SU-DHL-6 (cell line): ENCODE measurements at regions not wholly inside any gene's neighbourhood (a gene's known extent, or its start where the extent isn't known, plus 50 kb on each side); places are given as distances from the start of the nearest gene placed in this dataset.
"Not testable (repeated sequence)": the region's sequence is repeated elsewhere in the genome, so short reads cannot be mapped to it uniquely, and the experiment has no call there.

Source experiments
- EZH2phosphoT487 ChIP-seq: fragments of 200-600 bp; sonication (generic), shearing (Covaris generic); conservative IDR thresholded peaks from 2 replicates; pipeline ENCODE4 v1.6.1; 2018; ENCODE audit warnings: mild to moderate bottlenecking, antibody characterized with exemption, low read length, moderate library complexity, mixed read lengths
- TF ChIP-seq, protein P1 (sequence below): fragments of 200-600 bp; sonication (generic); IDR thresholded peaks from one replicate; pipeline ENCODE4 v1.5.1; 2017; ENCODE audit warnings: antibody characterized with exemption, mild to moderate bottlenecking, low read length, moderate library complexity; ENCODE audit not compliant: insufficient read depth, poor library complexity, severe bottlenecking

DNA sequence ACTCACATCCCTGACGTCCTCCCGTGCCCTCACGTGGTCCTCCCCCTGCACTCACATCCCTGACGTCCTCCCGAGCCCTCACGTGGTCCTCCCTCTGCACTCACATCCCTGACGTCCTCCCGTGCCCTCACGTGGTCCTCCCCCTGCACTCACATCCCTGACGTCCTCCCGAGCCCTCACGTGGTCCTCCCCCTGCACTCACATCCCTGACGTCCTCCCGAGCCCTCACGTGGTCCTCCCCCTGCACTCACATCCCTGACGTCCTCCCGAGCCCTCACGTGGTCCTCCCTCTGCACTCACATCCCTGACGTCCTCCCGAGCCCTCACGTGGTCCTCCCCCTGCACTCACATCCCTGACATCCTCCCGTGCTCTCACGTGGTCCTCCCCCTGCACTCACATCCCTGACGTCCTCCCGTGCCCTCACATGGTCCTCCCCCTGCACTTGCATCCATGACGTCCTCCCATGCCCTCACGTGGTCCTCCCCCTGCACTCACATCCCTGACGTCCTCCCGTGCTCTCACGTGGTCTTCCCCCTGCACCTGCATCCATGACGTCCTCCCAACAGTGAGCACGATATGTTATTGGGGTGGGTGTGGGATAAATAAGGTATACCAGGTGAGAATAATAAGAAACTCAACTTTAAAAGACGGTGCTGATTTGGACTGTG, 57.0 kb upstream of the SAMD11 start:
- TF ChIP-seq, protein P1, sequence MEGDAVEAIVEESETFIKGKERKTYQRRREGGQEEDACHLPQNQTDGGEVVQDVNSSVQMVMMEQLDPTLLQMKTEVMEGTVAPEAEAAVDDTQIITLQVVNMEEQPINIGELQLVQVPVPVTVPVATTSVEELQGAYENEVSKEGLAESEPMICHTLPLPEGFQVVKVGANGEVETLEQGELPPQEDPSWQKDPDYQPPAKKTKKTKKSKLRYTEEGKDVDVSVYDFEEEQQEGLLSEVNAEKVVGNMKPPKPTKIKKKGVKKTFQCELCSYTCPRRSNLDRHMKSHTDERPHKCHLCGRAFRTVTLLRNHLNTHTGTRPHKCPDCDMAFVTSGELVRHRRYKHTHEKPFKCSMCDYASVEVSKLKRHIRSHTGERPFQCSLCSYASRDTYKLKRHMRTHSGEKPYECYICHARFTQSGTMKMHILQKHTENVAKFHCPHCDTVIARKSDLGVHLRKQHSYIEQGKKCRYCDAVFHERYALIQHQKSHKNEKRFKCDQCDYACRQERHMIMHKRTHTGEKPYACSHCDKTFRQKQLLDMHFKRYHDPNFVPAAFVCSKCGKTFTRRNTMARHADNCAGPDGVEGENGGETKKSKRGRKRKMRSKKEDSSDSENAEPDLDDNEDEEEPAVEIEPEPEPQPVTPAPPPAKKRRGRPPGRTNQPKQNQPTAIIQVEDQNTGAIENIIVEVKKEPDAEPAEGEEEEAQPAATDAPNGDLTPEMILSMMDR: not testable (repeated sequence)
- not testable (repeated sequence) for TF ChIP-seq EZH2phosphoT487
